Adrenal gland (tissue), 5 donors: ENCODE measurements at regions not wholly inside any gene's neighbourhood (a gene's known extent, or its start where the extent isn't known, plus 50 kb on each side); places are given as distances from the start of the nearest gene placed in this dataset.

Experiments used
- CTCF ChIP-seq, 6 experiments: fragments of 450-650 bp in 4 of 6; fragments of 200-600 bp in 2 of 6; sonication (generic) in 1 of 6; IDR thresholded peaks; 1 replicate in 5 of 6; 2 replicates in 1 of 6; pipeline versions ENCODE4 v1.5.1 to v1.8.0; 2016 to 2021; ENCODE audit warnings: antibody characterized with exemption in 6 of 6, mild to moderate bottlenecking in 2 of 6, moderate library complexity in 1 of 6
- POLR2A ChIP-seq, 2 donors: fragments of 450-650 bp; IDR thresholded peaks; one replicate each; pipeline ENCODE4 v1.6.1; 2017; ENCODE audit warnings: antibody characterized with exemption in 2 of 2, mild to moderate bottlenecking in 2 of 2, moderate library complexity in 1 of 2
- donor health status: DM: no; HTN: no; CAD: no.

GRCh38 chr2:239589270-239589825 lies 188.5 kb upstream of the HDAC4 start:
- TF ChIP-seq CTCF (IDR thresholded peaks at IDR 0.05): no peak
- TF ChIP-seq POLR2A (IDR thresholded peaks at IDR 0.05): no peak
